GM12891 (cell line): ENCODE measurements at regions not wholly inside any gene's neighbourhood (a gene's known extent, or its start where the extent isn't known, plus 50 kb on each side); places are given as distances from the start of the nearest gene placed in this dataset.

Source experiments
- DNase-seq: peaks from one replicate; pipeline ENCODE4 v3.0.0; 2011; ENCODE audit warnings: low spot score; ENCODE audit not compliant: insufficient read length
- FAIRE-seq: peaks from 2 replicates; lab custom pipeline; 2011; peaks lifted over from hg19 to GRCh38; lab: Jason Lieb, UNC
- PAX5 ChIP-seq: IDR thresholded peaks from 2 replicates; pipeline ENCODE4 v1.6.1; 2011; ENCODE audit warnings: low read length, moderate library complexity, mild to moderate bottlenecking; ENCODE audit not compliant: insufficient read depth, severe bottlenecking
- POLR2A ChIP-seq: IDR thresholded peaks from 2 replicates; pipeline ENCODE4 v1.6.1; 2011; ENCODE audit warnings: low read depth, low read length, control low read depth
- POLR2AphosphoS5 ChIP-seq: IDR thresholded peaks from 2 replicates; pipeline ENCODE4 v1.6.1; 2011; ENCODE audit warnings: low read depth, low read length, control low read depth
- POU2F2 ChIP-seq: IDR thresholded peaks from 2 replicates; pipeline ENCODE4 v1.6.1; 2011; ENCODE audit warnings: low read depth, mild to moderate bottlenecking, control low read depth, low read length, moderate library complexity
- SPI1 ChIP-seq: IDR thresholded peaks from 2 replicates; pipeline ENCODE4 v1.6.1; 2011; ENCODE audit warnings: low read depth, low read length, control low read depth
- TAF1 ChIP-seq: IDR thresholded peaks from 2 replicates; pipeline ENCODE4 v1.6.1; 2011; ENCODE audit warnings: low read depth, low read length, control low read depth

GRCh38 chr4:123262080-123262479, 134.5 kb upstream of the SPRY1 start:
- FAIRE-seq (no peak), DNase-seq (no peak)
- TF ChIP-seq POLR2A (no peak), POU2F2 (no peak), TAF1 (no peak), SPI1 (no peak), POLR2AphosphoS5 (no peak), PAX5 (no peak)

- TF ChIP-seq POLR2AphosphoS5, result no peak
- no peak for TF ChIP-seq PAX5
- TF ChIP-seq POU2F2, result no peak
- no peak for TF ChIP-seq POLR2A
- no peak for TF ChIP-seq TAF1
- TF ChIP-seq SPI1, result no peak
- FAIRE-seq (no peak), DNase-seq (no peak)
Measured at GRCh38 chr4:123265443-123265842, 131.2 kb upstream of the SPRY1 start.

DNA sequence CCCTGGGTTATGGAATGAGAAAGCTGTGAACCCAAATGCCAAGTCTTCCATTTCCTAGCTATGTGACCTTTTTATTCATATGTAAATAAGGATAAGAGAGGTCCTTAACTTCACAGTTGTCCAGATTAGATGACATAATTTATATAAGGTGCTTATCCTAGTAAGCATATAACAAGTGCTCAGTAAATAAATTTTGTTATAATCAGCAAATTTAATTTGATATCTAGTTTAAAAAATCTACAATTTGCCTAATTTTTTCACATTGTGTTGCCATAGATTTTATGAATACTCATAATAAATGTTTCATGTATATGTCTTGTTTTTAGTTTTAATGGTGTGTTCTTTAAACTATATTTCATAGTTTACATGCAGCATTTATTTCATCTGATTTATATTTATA, 130.4 kb upstream of the SPRY1 start:
- TF ChIP-seq SPI1 (no peak), POLR2AphosphoS5 (no peak), PAX5 (no peak), POLR2A (no peak), TAF1 (no peak), POU2F2 (no peak)
- DNase-seq (no peak), FAIRE-seq (no peak)

DNA sequence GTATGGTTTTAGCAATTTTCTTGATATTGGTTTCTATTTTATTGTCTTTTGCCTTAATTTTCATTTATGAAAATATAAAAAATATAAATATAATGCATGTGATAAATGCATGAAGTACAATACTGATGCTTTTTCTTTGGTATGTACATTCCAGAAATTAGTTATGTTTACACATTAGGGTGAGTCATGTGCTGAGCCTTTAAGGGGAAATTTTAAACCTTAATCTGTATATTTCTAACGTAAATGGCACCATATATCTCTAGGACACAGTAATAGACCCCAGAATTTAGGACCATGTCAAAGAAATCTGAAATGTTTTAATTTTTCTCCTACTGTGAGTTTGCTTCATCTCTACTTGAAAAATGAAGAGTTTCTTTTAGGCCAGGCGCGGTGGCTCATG, 117.8 kb upstream of the SPRY1 start:
- no peak for FAIRE-seq
- TF ChIP-seq TAF1, result no peak
- TF ChIP-seq POLR2A, result no peak
- no peak for TF ChIP-seq POLR2AphosphoS5
- TF ChIP-seq POU2F2, result no peak
- no peak for DNase-seq

GRCh38 chr4:123283371-123283895, 113.2 kb upstream of the SPRY1 start:
- FAIRE-seq (no peak), DNase-seq (no peak)
- TF ChIP-seq TAF1 (no peak), SPI1 (no peak), POLR2AphosphoS5 (no peak), POU2F2 (no peak), POLR2A (no peak), PAX5 (no peak)

- no peak for FAIRE-seq
- no peak for DNase-seq
- TF ChIP-seq POU2F2 (no peak), SPI1 (peak; percentile 52)
Measured at GRCh38 chr4:123284168-123284567, 112.4 kb upstream of the SPRY1 start.

GRCh38 chr4:123286903-123287466, 109.6 kb upstream of the SPRY1 start:
- FAIRE-seq (no peak), DNase-seq (no peak)
- TF ChIP-seq POLR2A (no peak), PAX5 (no peak), TAF1 (no peak), POLR2AphosphoS5 (no peak), SPI1 (no peak), POU2F2 (no peak)

DNA sequence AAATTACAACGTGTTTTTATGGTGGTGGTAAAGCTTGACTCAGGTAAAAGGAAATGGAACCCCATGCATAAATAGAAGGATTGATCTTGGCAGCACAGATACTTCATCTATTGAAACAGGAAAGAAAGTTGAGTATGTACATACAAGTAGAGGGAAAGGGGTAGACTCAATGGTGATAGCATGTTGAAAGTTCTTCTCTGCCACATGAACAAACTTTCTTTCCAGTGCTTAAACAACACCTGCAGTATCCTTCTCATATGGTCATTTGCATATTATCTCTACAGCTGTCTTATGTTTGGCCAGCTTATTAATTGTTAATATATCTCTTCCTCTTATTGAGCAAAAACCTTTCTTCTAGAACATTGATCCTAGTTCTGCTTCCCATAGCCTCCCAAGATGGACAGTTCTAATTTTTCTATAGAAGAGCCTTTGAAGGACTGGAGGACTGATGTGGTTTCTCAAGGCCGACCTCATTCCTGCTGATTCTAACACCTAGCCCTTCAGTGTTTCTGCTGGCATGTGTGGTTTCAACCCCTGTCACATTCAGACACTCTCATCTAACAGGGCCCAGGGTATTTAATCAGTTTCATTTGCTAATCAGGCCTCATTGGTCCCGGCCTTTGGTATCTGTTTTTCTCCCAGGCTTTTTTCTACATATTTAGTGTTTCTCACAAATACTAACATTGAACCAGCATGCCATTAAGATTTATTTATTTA, 108.1 kb upstream of the SPRY1 start:
- TF ChIP-seq PAX5 (no peak), TAF1 (no peak), SPI1 (no peak), POLR2AphosphoS5 (no peak), POLR2A (no peak), POU2F2 (no peak)
- DNase-seq (no peak), FAIRE-seq (no peak)

DNA sequence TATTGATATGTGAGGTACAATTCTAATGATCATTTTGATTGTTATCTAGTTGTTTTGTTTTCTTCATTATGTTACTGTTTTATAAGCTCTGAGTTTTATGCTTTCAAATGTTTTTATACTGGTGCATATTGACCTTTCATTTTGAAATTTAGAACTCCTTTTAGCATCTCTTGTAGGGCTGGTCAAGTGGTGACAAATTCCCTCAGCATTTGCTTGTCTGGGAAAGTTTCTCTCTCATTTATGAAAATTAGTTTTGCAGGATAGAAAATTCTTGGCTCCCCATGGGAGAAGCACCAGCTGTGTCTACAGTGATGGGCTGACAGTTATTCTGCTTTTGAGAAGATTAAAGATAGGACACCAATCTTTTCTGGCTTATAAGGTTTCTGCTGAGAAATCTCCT, 105.3 kb upstream of the SPRY1 start:
- FAIRE-seq, result no peak
- no peak for TF ChIP-seq SPI1
- no peak for TF ChIP-seq POU2F2
- TF ChIP-seq POLR2AphosphoS5, result no peak
- TF ChIP-seq TAF1, result no peak
- no peak for TF ChIP-seq PAX5
- TF ChIP-seq POLR2A, result no peak
- no peak for DNase-seq

DNA sequence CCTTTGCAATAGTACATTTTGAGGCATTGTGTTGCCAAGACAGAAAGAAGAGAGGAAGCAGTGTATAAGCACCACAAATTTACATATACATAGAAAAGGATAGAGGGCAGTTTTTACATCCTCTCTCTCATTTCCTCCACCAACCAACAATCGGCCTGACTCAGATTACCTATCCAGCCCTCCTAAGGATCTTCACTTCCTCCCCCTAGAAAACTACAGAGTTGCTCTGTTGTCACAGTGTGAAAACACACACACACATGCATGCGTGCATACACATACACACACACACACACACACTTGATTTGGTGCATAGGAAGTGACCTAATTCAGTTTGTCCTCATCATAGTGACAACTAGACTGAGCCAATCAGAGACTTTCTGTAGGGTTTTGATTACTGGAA, 98.8 kb upstream of the SPRY1 start:
- no peak for DNase-seq
- FAIRE-seq, result peak; percentile 54
- no peak for TF ChIP-seq POLR2AphosphoS5
- TF ChIP-seq PAX5, result no peak
- TF ChIP-seq POLR2A, result no peak
- peak; percentile 22; the same call in 1 of the 2 replicates for TF ChIP-seq SPI1
